HG03095 (cell line): ENCODE measurements at regions not wholly inside any gene's neighbourhood (a gene's known extent, or its start where the extent isn't known, plus 50 kb on each side); places are given as distances from the start of the nearest gene placed in this dataset.
A peak's percentile ranks its signal among the peaks of the same experiment; 100 is the strongest.

Source experiments
- ATAC-seq: cut with Tn5 transposase; IDR thresholded peaks from one replicate; pipeline ENCODE4 v1.9.1; 2021; ENCODE audit warnings: moderate library complexity; ENCODE audit not compliant: unreplicated experiment

- ATAC-seq = no peak
Observed at GRCh38 chr1:104923075-104923474, 1173.4 kb downstream of the AMY1C start.

- ATAC-seq = no peak
Observed at GRCh38 chr1:104929280-104929679, 1179.6 kb downstream of the AMY1C start.

- no peak for ATAC-seq
Observed at GRCh38 chr1:104932030-104932915, 1182.6 kb downstream of the AMY1C start.

- ATAC-seq = no peak
Observed at GRCh38 chr1:104932949-104933679, 1183.4 kb downstream of the AMY1C start.

- no peak for ATAC-seq
Observed at GRCh38 chr1:104933846-104934245, 1184.1 kb downstream of the AMY1C start.

- ATAC-seq = no peak
Observed at GRCh38 chr1:104945406-104945805, 1195.7 kb downstream of the AMY1C start.

- no peak for ATAC-seq
Observed at GRCh38 chr1:104946558-104947210, 1197.0 kb downstream of the AMY1C start.

GRCh38 chr1:104953555-104953954 is 1203.9 kb downstream of the AMY1C start:
- ATAC-seq = no peak

GRCh38 chr1:104973516-104973915 is 1223.8 kb downstream of the AMY1C start:
- no peak for ATAC-seq

GRCh38 chr1:104979651-104980050 is 1230.0 kb downstream of the AMY1C start:
- no peak for ATAC-seq

- ATAC-seq = peak; percentile 100
Observed at GRCh38 chr1:104987210-104987609, 1237.5 kb downstream of the AMY1C start.

- ATAC-seq = no peak
Observed at GRCh38 chr1:104989012-104989411, 1239.3 kb downstream of the AMY1C start.

GRCh38 chr1:104991702-104992101 is 1242.0 kb downstream of the AMY1C start:
- no peak for ATAC-seq

GRCh38 chr1:105000793-105001192 is 1251.1 kb downstream of the AMY1C start:
- no peak for ATAC-seq

- no peak for ATAC-seq
Observed at GRCh38 chr1:105004515-105004914, 1254.8 kb downstream of the AMY1C start.

- ATAC-seq = no peak
Observed at GRCh38 chr1:105005594-105006195, 1256.0 kb downstream of the AMY1C start.

- no peak for ATAC-seq
Observed at GRCh38 chr1:105017587-105017986, 1267.9 kb downstream of the AMY1C start.

- no peak for ATAC-seq
Observed at GRCh38 chr1:105023719-105024118, 1274.0 kb downstream of the AMY1C start.

- no peak for ATAC-seq
Observed at GRCh38 chr1:105027838-105028471, 1278.3 kb downstream of the AMY1C start.

- no peak for ATAC-seq
Observed at GRCh38 chr1:105072446-105072845, 1322.7 kb downstream of the AMY1C start.

GRCh38 chr1:105072850-105073249 is 1323.2 kb downstream of the AMY1C start:
- ATAC-seq = no peak
